Type B pancreatic cell (in vitro differentiated cells): ENCODE measurements at regions not wholly inside any gene's neighbourhood (a gene's known extent, or its start where the extent isn't known, plus 50 kb on each side); places are given as distances from the start of the nearest gene placed in this dataset.

Experiments
- DNase-seq: peaks from one replicate; pipeline ENCODE4 v3.0.0; 2021; ENCODE audit warnings: mixed read lengths; ENCODE audit not compliant: unreplicated experiment; ENCODE audit errors: extremely low spot score
- H3K27ac Mint-ChIP-seq: 2 replicates; pipeline ENCODE4 v1.8.0; 2021; ENCODE audit warnings: mild to moderate bottlenecking, mixed read lengths
- H3K27me3 Mint-ChIP-seq: 2 replicates; pipeline ENCODE4 v1.8.0; 2021; ENCODE audit warnings: mixed read lengths
- H3K36me3 Mint-ChIP-seq: 2 replicates; pipeline ENCODE4 v1.8.0; 2021; ENCODE audit warnings: mixed read lengths
- H3K4me1 Mint-ChIP-seq: one replicate; pipeline ENCODE4 v1.8.0; 2021; ENCODE audit warnings: mixed read lengths; ENCODE audit not compliant: unreplicated experiment
- H3K4me3 Mint-ChIP-seq: 2 replicates; pipeline ENCODE4 v1.8.0; 2021; ENCODE audit warnings: mild to moderate bottlenecking, mixed read lengths
- H3K9me3 Mint-ChIP-seq: 2 replicates; pipeline ENCODE4 v1.8.0; 2021; ENCODE audit warnings: mixed read lengths
- CTCF ChIP-seq: fragments of 200-600 bp; sonication (generic); conservative IDR thresholded peaks from 2 replicates; pipeline ENCODE4 v1.5.0; 2021; ENCODE audit warnings: antibody characterized with exemption, mild to moderate bottlenecking

- Mint-ChIP-seq H3K36me3 (no peaks in the 10 kb centered on the region), H3K27me3 (peaks cover 26% of the 10 kb centered on the region), H3K4me3 (no peak overlapping the region), H3K9me3 (no peaks in the 10 kb centered on the region), H3K27ac (no peak overlapping the region), H3K4me1 (no peaks in the 10 kb centered on the region)
- no peak for DNase-seq
- TF ChIP-seq CTCF, result no peak
Measured at GRCh38 chr20:61061981-61062380, 190.1 kb upstream of the CDH4 start.

- Mint-ChIP-seq H3K9me3 (no peaks in the 10 kb centered on the region), H3K4me1 (no peaks in the 10 kb centered on the region), H3K27me3 (peaks cover 11% of the 10 kb centered on the region), H3K27ac (no peak overlapping the region), H3K36me3 (no peaks in the 10 kb centered on the region), H3K4me3 (no peak overlapping the region)
- no peak for TF ChIP-seq CTCF
- DNase-seq, result no peak
Measured at GRCh38 chr20:61065853-61066252, 186.2 kb upstream of the CDH4 start.

- H3K4me3 Mint-ChIP-seq, result no peak overlapping the region
- H3K36me3 Mint-ChIP-seq, result no peaks in the 10 kb centered on the region
- peaks cover 10% of the 10 kb centered on the region for H3K27me3 Mint-ChIP-seq
- no peaks in the 10 kb centered on the region for H3K9me3 Mint-ChIP-seq
- no peak for TF ChIP-seq CTCF
- H3K27ac Mint-ChIP-seq, result no peak overlapping the region
- no peak for DNase-seq
- no peaks in the 10 kb centered on the region for H3K4me1 Mint-ChIP-seq
Measured at GRCh38 chr20:61066526-61066925, 185.5 kb upstream of the CDH4 start.

- no peaks in the 10 kb centered on the region for H3K9me3 Mint-ChIP-seq
- H3K27ac Mint-ChIP-seq, result no peak overlapping the region
- no peak overlapping the region for H3K4me3 Mint-ChIP-seq
- no peaks in the 10 kb centered on the region for H3K4me1 Mint-ChIP-seq
- DNase-seq, result no peak
- TF ChIP-seq CTCF, result no peak
- H3K36me3 Mint-ChIP-seq, result no peaks in the 10 kb centered on the region
- H3K27me3 Mint-ChIP-seq, result peaks cover 7% of the 10 kb centered on the region
Measured at GRCh38 chr20:61067221-61067620, 184.8 kb upstream of the CDH4 start.

GRCh38 chr20:61072398-61072797 lies 179.7 kb upstream of the CDH4 start:
- TF ChIP-seq CTCF, result no peak
- H3K4me3 Mint-ChIP-seq, result no peak overlapping the region
- no peak for DNase-seq
- H3K27ac Mint-ChIP-seq, result no peak overlapping the region
- no peaks in the 10 kb centered on the region for H3K4me1 Mint-ChIP-seq
- peaks cover 15% of the 10 kb centered on the region for H3K27me3 Mint-ChIP-seq
- H3K9me3 Mint-ChIP-seq, result no peaks in the 10 kb centered on the region
- H3K36me3 Mint-ChIP-seq, result no peaks in the 10 kb centered on the region

- no peak overlapping the region for H3K27ac Mint-ChIP-seq
- peaks cover 15% of the 10 kb centered on the region for H3K27me3 Mint-ChIP-seq
- H3K4me3 Mint-ChIP-seq, result no peak overlapping the region
- no peak for TF ChIP-seq CTCF
- no peaks in the 10 kb centered on the region for H3K9me3 Mint-ChIP-seq
- H3K36me3 Mint-ChIP-seq, result no peaks in the 10 kb centered on the region
- DNase-seq, result no peak
- H3K4me1 Mint-ChIP-seq, result no peaks in the 10 kb centered on the region
Measured at GRCh38 chr20:61073376-61073775, 178.7 kb upstream of the CDH4 start.
